Activated T-cell treated with anti-CD3 and anti-CD28 coated beads for 4 hours (primary cell): ENCODE measurements at regions not wholly inside any gene's neighbourhood (a gene's known extent, or its start where the extent isn't known, plus 50 kb on each side); places are given as distances from the start of the nearest gene placed in this dataset.
"Not testable (repeated sequence)": the region's sequence is repeated elsewhere in the genome, so short reads cannot be mapped to it uniquely, and the experiment has no call there.

ENCODE experiments used
- DNase-seq: peaks from one replicate; pipeline ENCODE4 v3.0.0-alpha.2; 2020

DNA sequence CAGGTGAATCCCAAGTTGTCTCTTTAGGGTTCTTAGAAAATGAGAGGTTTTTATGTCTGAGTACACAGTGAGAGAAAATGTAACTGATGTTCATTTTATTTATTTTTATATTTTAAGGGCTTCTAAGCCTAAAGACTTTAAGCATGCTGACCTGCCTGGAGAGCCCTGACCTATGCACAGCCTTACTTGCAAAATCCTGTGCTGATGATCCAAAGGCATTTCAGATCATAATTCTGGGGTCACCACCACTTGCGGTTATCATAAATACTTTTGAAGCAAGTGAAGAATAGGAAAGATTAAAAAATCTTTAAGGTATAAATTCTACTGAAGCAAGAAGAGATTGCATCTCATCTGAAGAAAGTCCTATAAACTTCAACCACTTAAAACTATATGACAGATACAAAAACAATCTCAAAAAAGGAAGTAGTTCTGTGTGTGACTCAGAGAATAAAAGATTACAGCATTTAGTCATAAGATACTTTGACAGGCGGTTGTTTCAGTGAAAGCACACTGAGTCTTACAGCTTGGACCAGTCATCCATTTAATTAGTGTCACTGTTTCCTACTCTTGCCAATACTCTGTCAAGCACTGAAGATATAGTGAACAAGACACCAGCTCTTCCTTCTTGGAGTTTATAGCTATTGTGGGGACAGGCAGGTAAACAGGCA is 245.2 kb upstream of the DIPK2B start:
- no peak for DNase-seq

DNA sequence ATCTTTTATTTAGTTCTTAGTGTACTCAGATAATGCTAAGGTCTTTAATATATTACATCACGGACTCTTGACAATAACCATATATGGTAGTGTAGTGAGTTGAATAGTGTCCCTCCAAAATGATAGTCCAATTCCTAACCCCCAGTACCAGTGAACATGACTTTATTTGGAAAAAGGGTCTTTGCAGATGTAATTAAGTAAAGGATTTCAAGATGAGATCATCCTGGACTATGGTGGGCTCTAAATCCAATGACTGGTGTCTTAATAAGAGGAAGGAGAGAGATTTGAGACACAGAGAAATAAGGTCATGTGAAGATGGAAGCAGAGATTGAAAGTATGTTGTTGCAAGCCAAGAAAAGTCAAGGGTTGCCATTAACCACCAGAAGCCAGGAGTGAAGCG is 236.5 kb upstream of the DIPK2B start:
- DNase-seq, result no peak

DNA sequence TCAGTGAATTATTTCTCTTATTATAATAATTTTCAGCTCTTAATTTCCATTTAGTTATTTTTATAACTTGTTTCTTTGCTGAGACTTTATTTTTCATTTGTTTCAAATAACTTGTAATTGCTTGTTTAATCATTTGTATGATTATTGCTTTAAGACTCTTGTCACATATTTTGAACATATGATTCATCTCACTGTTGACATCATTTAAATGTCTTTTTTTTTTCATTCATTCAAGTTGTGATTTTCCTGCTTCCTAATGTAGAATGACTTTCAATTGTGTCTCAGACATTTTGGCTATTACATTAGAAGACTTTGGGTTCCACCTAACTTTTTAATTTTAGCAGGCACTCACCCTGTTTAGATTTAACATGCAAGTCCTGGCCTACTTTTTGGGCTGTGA is 234.8 kb upstream of the DIPK2B start:
- DNase-seq, result no peak

DNA sequence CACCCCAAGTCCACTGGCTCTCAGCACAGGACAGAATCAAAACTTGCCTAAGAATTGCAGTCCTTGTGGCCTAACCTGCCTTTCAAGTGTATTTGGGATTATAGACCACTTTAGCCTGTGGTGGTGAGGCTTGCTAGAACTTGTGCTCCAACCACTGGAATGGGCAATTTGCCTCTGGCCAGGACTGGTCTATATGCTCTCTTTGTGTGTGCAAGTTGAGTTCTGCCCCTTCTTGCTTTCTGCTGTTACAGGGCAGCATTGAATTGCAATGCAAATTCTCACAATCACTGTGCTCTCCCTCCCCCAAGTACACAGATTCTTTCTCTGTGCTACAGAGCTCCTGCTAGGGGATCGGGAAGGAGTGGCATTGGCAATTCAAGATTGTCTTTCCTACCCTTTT is 233.6 kb upstream of the DIPK2B start:
- no peak for DNase-seq

DNA sequence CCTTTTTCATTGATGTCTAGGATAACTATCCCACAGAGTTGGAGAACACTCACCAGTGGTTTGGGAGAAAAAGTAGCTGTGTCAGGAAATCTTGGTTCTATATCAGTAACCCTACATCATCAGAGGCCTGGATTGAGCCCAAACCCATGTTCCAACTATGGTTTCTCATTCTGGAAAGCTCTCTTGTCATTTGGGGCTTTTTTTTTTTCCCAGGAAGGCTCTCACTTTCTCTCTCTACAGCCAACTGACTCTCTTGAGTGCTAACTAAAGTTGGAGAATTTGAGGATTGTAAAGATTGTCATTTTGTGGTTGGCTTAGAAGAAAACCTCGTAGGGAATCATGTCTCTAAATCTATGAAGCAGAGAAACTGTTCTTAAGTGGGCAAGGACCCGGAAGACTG is 228.2 kb upstream of the DIPK2B start:
- no peak for DNase-seq

DNA sequence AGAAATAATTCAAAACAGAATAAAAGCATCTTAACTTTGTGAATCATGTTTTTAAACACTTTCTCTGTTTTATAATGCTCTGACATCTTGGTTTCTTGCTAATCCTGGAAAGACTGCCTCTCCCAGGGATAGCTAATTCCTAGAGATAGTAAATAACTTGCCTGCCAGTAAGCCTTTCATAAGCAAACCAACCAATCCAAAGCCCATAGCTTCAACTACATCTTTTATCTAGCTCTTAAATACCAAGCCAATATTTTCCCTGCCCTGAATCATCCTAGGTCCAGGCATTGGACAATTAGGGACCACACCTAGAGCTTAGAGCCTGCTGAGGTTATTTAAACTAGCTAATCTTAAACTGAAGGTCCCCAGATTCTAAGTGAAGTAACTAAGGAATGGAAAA is 223.7 kb upstream of the DIPK2B start:
- DNase-seq, result no peak

DNA sequence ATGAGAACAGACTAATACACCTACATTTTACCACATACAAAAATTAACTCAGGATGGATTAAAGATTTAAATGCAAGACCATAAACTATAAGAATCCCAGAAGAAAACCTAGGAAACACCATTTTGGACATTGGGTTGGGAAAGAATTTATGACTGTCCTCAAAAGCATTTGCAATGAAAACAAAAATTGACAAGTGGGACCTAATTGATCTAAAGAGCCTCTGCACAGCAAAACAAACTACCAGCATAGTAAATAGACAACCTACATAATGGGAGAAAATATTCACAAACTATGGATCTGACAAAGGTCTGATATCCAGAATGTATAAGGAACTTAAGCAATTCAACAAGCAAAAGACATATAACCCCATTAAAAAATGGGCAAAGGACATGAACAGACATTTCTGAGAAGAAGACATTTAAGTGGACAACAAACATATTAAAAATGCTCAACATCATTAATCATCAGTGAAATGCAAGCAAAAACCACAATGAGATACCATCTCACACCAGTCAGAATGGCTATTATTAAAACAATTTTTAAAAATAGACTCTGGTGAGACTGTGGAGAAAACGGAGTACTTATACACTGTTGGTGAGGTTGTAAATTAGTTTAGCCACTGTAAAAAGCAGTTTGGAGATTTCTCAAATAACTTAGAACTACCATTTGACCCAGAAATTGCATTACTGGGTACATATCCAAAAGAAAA is 221.7 kb upstream of the DIPK2B start:
- no peak for DNase-seq

DNA sequence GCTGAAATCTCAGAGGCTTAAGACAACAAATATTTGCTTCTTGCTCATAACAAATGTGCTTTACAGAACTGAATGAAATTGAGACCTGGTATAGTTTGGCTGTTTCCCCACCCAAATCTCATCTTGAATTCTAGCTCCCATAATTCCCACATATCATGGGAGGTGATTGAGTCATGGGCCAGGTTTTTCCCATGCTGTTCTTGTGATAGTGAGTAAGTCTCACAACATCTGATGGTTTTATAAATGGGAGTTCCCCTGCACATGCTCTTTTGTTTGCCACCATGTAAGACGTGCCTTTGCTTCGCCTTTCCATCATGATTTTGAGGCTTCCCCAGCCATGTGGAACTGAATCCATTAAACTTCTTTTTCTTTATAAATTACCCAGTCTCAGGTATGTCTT is 221.1 kb upstream of the DIPK2B start:
- DNase-seq, result no peak

DNA sequence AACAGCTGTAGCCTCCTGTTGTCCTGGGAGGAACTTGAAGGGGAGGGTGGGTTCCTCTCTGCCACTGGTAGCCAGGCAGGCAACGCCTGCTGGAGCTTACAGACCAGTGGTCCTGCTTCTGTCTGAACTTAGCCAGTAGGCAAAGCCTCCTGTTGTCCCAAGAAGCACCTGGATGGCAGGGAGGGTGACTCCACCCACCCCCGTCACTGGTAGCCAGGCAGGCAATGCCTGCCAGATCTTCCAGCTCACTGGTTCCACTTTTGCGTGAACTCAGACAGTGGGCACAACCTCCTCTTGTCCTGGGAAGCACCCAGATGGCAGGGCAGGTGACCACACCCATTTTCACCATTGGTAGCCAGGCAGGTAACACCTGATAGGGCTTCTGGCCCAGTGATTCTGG is 203.5 kb upstream of the DIPK2B start:
- DNase-seq, result no peak

DNA sequence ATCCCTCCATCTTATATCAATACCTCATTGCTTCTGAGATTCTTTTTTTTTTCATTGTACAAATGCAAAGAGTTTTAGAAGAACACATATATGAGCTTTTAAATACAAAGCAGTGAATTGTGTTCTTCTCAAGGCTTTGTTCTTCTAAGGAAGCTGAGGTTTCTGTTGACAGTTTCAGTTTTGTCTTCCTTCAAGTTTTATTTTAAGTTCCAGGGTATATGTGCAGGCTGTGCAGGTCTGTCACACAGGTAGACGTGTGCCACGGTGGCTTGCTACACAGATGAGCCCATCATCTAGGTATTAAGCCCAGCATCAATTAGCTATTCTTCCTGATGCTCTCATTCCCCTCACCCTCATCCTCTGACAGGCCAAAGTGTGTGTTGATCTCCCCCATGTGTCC is 201.2 kb upstream of the DIPK2B start:
- no peak for DNase-seq

DNA sequence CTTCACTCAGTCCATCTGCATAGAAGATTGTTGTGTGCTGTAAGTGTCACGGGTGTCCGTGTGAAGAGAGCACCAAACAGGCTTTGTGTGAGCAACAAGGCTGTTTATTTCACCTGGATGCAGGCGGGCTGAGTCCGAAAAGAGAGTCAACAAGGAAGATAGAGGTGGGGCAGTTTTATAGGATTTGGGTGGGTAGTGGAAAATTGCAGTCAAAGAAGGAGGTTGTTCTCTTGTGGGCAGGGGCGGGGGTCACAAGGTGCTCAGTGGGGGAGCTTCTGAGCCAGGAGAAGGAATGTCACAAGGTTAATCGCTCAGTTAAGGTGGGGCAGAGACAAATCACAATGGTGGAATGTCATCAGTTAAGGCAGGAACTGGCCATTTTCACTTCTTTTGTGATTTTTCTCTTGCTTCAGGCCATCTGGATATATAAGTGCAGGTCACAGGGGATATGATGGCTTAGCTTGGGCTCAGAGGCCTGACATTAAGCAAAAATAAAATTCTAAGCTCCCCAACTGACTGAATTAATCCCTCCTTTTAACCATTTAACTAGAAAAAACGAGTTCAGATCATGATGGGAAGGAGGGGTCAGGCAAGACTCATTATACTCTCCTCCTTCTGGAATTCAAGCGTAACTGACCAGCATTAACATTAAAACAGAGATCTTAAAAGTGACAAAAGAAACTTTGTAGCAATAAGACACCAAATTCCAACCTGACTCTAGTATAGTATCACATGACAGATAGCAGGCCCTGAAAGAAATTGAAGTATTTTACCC is 200.5 kb upstream of the DIPK2B start:
- DNase-seq, result not testable (repeated sequence)

DNA sequence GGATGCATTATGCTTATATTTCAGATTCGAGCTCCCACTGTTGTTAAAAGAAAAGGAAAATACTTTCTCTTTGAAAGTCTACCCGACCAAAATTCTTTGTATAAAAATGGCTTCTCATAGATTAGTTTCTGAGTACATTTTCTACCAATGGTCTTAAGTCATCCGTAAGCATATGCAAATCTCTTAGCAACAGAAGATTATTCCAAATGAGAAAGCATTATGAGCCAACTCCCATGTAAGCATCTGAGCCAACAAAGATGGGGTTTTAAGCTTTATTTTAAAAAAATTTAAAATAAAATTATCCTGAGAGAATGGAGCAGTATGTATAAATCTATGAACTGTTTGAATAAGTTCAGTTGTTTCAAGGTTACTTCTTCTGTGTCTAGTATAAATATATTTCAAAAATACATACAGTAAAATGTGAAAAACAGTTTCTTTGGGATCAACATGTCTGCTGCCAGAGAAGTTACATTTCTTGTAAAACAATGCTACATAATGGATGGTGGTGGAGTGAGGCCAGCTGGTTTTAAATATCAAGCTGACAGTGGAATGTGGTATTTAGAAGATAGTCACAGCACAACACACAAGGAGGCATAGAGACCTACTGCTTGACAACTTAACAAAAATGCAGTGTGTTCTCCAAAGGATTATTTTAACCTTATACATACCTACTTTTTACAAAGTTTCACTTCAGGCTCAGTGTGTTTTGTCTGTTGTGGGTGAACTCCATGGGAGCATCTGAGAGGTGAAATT is 199.5 kb upstream of the DIPK2B start:
- DNase-seq, result no peak

DNA sequence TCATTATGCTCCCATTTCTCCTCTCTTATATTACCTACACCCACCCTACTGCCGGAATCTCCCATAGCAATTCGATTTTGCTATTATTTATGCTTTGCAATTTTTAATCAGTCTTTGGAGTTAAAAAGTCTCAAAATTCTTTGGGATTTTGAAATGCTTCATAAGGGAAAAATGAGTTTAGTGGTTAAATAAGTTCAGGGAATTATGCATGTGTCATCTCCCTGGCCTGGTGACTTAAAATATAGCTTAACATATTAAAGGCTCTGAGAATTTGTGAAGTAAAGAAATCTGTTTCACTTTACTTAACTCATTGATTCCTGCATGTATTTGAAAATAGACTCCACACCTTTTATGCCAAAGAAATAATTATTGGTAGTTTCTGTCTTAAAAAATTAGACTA is 185.1 kb upstream of the DIPK2B start:
- DNase-seq, result no peak

DNA sequence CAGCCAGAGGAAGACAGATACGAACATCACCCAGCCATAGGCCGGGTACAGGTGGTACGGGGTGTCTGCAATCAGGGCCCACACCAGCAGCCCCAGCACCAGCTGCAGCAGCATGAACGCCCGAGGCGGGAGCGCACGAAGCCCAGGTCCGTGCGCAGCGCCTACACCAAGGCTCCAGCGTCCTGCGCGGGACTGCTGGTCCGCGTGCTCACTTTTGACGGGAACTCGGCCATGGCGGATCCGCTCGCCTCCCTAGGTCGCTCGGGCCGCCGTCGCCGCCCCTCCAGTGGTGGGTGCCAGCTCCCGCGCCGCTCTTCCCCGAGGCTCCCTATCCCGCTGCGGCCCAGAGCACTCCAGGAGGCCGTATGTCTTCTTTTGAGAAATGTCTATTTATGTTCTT is 181.2 kb upstream of the DIPK2B start:
- no peak for DNase-seq

DNA sequence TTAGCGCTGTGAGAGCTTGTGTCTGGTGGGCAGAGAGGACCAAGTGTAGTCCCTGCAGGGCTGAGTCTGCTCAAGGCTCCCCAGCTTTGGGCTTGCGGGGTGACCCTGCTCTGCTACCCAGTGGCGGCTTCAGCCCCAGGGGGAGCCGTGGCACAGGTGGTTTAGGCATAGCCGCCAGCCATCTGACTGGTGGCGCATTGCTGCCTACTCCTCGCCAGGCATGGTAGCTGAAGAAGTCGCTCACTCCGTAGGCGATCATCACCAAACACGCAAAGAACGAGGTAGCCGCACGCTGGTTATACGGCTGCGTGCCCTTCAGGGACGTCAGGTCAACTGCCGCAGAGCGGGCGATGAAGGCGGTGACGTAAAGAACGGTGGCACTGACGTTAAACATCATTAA is 180.7 kb upstream of the DIPK2B start:
- no peak for DNase-seq

DNA sequence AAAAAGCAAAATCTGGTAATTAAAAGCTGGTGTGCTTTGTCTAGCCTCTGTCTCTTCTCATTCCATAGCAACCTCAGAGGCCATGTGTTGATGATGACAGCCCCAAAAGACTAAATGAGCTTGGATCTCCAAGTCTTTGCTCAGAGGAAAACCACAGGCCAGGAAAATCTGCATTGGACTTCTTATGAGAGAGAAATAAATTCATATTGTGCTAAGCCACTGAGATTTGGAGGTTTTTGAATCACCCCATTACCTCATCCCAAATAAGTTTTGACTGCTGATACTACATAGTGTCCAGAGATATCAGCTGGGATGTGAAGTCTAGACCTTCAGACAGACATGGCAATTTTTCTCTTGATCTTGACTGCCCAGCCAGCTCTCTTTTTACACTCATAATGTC is 178.6 kb upstream of the DIPK2B start:
- no peak for DNase-seq

DNA sequence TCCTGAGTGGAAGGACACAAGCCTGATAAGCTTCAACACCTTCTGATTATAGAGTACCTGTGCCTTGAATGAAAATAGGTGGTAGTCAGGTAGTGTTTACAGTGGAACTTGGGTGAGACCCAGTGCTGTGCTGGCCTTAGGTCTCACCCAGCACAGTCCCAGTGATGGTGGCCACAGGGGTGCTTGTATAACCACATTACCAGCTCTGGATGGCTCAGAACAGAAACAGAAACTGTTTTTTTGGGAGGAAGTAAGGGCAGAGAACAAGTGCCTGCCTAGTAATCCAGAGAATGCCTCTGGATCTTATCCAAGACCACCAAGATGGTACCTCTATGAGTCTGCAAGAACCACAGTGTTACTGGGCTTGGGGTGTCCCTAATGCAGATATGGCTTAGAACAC is 171.5 kb upstream of the DIPK2B start:
- DNase-seq, result no peak

DNA sequence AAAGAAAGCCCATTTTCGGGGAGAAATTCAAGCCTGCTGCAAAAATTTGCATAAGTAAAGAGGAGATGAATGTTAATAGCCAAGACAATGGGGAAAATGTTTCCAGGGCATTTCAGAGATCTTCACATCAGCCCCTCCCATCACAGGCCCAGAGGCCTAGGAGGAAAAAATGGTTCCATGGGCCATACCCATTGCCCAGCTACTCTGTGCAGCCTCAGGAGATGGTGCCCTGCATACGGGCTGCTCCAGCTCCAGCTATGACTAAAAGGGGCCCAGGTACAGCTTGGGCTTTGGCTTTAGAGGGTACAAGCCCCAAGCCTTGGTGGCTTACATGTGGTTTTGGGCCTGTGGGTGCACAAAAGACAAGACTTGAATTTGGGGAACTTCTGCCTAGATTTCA is 168.0 kb upstream of the DIPK2B start:
- DNase-seq, result no peak

DNA sequence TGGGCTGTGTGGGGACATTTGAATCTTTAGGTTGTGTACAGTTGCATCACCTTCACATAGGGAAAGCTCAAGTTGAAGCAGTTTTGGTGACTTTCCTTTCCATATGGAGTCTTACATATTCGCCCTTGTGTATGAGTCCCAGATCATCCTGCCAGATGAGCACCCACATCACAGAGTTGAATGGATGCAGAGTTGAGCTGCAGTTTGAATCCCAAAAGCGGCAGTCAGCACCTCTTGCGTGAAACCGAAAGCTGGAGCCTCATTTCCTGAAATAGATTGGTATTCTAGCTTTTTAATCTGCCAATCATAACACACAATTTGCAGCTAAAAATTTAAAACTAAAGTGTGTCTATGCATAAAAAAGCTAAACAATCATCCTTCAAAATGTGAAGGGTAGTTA is 162.9 kb upstream of the DIPK2B start:
- no peak for DNase-seq

DNA sequence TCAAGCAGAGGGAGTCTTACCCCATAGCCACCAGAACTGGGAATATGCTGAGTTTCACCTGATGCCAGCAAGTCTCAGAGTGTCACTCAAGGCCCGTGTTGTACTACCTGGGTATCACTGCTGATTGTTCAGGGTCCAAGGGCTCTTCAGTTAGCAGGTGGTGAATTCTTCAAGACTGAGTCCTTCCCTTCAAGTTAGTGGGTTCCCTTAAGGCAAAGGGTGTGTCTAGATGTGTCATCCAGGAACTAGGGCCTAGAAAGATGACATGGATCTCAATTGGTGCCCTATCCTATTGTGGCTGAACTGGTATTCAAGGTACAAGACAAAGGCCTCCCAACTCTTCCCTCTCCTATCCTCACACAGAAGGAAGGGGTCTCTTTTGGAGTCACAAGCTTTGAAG is 159.9 kb upstream of the DIPK2B start:
- DNase-seq, result no peak

DNA sequence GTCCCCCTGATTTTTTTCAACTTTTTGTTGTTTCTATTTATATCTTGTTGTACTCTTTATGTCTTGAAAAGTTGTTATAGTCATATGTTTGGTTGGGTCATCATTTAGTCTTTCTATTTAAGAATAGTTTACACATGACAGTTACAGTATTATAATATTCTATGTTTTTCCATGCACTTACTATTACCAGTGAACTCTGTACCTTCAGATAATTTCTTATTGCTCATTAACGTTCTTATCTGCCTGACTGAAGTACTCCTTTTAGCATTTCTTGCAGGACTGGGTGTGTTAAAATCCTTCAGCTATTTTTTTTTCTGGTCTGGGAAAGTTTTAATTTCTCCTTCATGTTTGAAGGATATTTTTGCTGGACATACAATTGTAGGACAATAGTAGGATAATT is 157.7 kb upstream of the DIPK2B start:
- no peak for DNase-seq

DNA sequence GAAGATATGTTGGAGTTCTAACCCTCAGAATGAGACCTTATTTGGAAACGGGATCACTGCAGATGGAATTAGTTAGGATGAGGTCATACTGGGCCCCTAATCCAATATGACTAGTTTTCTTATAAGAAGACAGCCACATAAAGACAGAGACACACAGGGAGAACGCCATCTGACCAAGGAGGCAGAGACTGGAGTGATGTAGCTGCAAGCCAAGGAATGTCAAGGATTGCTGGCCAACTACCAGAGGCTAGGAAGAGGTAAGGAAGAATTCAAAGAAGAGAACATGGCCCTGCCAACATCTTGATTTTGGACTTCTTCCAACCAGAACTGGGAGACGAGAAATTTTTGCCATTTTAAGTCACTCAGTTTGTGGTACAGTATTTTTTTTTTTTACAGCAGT is 152.8 kb upstream of the DIPK2B start:
- DNase-seq, result no peak

DNA sequence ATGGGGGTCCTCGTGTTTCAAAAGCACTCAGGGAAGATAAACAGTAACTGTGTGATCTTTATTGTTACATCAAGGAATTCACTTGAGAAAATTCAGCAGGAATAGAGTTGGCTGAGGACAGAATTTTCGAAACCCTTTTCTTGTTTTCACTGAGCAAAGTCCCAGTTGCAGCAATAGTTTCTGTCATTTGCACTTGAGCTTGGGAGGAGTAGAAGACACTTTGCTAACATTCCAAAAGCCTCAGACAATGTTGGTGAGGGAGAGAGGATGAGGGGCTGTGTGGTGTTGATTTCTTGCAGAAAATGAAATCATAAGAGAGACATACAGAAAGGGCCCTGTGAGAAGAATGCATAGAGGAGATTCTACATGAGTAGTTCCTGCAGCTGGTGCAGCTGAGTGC is 151.9 kb upstream of the DIPK2B start:
- DNase-seq, result no peak

DNA sequence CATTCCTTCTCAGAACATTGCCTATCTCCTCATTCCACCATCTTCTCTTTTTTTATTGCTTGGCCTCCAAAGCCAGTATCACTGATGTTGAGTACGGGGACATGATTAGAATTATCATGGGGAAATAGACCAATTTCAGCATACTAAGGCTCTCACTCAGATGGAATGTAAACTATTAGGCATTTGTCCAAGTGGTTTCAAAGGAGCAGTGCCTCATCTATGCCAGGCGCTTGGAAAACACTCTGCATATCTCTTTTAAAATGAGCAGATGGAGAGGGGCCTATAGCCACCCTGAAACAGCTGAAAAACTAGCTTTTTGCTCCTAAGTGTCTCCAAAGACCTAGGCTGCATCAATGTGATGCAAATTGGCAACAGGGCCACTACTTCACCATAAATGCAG is 150.8 kb upstream of the DIPK2B start:
- no peak for DNase-seq
